H1 (cell line): ENCODE measurements at regions not wholly inside any gene's neighbourhood (a gene's known extent, or its start where the extent isn't known, plus 50 kb on each side); places are given as distances from the start of the nearest gene placed in this dataset.

Experiments
- BRCA1 ChIP-seq: IDR thresholded peaks from 2 replicates; pipeline ENCODE4 v1.6.1; 2012; ENCODE audit warnings: low read depth, low read length, improper control_type of control experiment
- CHD1 ChIP-seq: IDR thresholded peaks from 2 replicates; pipeline ENCODE4 v1.6.1; 2012; ENCODE audit warnings: low read depth, low read length, improper control_type of control experiment
- JUN ChIP-seq: IDR thresholded peaks from 2 replicates; pipeline ENCODE4 v1.6.1; 2011; ENCODE audit warnings: low read depth, mild to moderate bottlenecking, improper control_type of control experiment, low read length
- KDM5A ChIP-seq: fragments of 200-600 bp; IDR thresholded peaks from 2 replicates; pipeline ENCODE4 v1.7.1; 2012; ENCODE audit warnings: mild to moderate bottlenecking, low read length, inconsistent platforms, mixed read lengths
- RXRA ChIP-seq: IDR thresholded peaks from 2 replicates; pipeline ENCODE4 v1.6.1; 2011; ENCODE audit warnings: low read depth, mild to moderate bottlenecking, low read length, moderate library complexity; ENCODE audit not compliant: insufficient read depth
- SIX5 ChIP-seq: IDR thresholded peaks from 2 replicates; pipeline ENCODE4 v1.6.1; 2011; ENCODE audit warnings: mild to moderate bottlenecking, low read depth, low read length
- SRF ChIP-seq: IDR thresholded peaks from 2 replicates; pipeline ENCODE4 v1.6.1; 2011; ENCODE audit warnings: mild to moderate bottlenecking, low read depth, low read length, moderate library complexity
- TAF1 ChIP-seq: IDR thresholded peaks from 2 replicates; pipeline ENCODE4 v1.6.1; 2011; ENCODE audit warnings: mild to moderate bottlenecking, low read depth, low read length
- TF ChIP-seq, protein P1 (sequence below): fragments of 300-600 bp; sonication (generic); IDR thresholded peaks from 2 replicates; pipeline ENCODE4 v1.7.1; 2012; ENCODE audit warnings: low read length, moderate library complexity, mild to moderate bottlenecking, inconsistent platforms; ENCODE audit not compliant: insufficient replicate concordance

DNA sequence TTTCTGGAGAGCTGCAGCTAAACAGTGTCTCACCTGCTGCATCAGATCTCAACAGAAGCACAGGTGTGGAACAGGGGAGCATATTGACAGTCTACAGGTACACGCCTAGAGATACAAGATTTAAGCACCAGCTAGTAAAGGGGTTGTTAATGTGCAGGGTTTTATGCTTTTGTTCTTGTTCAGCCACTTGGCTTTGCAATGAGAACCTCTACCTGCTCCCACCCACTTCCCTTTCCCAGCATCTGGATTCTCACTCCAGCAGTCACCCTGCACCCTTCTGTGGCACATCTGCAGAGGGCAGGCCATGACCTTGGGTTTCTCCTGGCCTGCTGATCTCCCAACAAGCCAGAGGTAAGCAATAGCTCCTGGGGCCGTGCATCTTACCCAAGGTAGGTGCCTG, 446.6 kb downstream of the BUD13 start (continued):
- TF ChIP-seq, protein P1, sequence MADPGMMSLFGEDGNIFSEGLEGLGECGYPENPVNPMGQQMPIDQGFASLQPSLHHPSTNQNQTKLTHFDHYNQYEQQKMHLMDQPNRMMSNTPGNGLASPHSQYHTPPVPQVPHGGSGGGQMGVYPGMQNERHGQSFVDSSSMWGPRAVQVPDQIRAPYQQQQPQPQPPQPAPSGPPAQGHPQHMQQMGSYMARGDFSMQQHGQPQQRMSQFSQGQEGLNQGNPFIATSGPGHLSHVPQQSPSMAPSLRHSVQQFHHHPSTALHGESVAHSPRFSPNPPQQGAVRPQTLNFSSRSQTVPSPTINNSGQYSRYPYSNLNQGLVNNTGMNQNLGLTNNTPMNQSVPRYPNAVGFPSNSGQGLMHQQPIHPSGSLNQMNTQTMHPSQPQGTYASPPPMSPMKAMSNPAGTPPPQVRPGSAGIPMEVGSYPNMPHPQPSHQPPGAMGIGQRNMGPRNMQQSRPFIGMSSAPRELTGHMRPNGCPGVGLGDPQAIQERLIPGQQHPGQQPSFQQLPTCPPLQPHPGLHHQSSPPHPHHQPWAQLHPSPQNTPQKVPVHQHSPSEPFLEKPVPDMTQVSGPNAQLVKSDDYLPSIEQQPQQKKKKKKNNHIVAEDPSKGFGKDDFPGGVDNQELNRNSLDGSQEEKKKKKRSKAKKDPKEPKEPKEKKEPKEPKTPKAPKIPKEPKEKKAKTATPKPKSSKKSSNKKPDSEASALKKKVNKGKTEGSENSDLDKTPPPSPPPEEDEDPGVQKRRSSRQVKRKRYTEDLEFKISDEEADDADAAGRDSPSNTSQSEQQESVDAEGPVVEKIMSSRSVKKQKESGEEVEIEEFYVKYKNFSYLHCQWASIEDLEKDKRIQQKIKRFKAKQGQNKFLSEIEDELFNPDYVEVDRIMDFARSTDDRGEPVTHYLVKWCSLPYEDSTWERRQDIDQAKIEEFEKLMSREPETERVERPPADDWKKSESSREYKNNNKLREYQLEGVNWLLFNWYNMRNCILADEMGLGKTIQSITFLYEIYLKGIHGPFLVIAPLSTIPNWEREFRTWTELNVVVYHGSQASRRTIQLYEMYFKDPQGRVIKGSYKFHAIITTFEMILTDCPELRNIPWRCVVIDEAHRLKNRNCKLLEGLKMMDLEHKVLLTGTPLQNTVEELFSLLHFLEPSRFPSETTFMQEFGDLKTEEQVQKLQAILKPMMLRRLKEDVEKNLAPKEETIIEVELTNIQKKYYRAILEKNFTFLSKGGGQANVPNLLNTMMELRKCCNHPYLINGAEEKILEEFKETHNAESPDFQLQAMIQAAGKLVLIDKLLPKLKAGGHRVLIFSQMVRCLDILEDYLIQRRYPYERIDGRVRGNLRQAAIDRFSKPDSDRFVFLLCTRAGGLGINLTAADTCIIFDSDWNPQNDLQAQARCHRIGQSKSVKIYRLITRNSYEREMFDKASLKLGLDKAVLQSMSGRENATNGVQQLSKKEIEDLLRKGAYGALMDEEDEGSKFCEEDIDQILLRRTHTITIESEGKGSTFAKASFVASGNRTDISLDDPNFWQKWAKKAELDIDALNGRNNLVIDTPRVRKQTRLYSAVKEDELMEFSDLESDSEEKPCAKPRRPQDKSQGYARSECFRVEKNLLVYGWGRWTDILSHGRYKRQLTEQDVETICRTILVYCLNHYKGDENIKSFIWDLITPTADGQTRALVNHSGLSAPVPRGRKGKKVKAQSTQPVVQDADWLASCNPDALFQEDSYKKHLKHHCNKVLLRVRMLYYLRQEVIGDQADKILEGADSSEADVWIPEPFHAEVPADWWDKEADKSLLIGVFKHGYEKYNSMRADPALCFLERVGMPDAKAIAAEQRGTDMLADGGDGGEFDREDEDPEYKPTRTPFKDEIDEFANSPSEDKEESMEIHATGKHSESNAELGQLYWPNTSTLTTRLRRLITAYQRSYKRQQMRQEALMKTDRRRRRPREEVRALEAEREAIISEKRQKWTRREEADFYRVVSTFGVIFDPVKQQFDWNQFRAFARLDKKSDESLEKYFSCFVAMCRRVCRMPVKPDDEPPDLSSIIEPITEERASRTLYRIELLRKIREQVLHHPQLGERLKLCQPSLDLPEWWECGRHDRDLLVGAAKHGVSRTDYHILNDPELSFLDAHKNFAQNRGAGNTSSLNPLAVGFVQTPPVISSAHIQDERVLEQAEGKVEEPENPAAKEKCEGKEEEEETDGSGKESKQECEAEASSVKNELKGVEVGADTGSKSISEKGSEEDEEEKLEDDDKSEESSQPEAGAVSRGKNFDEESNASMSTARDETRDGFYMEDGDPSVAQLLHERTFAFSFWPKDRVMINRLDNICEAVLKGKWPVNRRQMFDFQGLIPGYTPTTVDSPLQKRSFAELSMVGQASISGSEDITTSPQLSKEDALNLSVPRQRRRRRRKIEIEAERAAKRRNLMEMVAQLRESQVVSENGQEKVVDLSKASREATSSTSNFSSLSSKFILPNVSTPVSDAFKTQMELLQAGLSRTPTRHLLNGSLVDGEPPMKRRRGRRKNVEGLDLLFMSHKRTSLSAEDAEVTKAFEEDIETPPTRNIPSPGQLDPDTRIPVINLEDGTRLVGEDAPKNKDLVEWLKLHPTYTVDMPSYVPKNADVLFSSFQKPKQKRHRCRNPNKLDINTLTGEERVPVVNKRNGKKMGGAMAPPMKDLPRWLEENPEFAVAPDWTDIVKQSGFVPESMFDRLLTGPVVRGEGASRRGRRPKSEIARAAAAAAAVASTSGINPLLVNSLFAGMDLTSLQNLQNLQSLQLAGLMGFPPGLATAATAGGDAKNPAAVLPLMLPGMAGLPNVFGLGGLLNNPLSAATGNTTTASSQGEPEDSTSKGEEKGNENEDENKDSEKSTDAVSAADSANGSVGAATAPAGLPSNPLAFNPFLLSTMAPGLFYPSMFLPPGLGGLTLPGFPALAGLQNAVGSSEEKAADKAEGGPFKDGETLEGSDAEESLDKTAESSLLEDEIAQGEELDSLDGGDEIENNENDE: no peak
- TF ChIP-seq JUN (no peak), TAF1 (no peak), BRCA1 (no peak), KDM5A (no peak), SRF (no peak), RXRA (no peak), SIX5 (no peak), CHD1 (no peak)
- TF ChIP-seq, all 59 proteins: peak for 0
